ENCODE measurements at regions not wholly inside any gene's neighbourhood (a gene's known extent, or its start where the extent isn't known, plus 50 kb on each side); places are given as distances from the start of the nearest gene placed in this dataset.

DNA sequence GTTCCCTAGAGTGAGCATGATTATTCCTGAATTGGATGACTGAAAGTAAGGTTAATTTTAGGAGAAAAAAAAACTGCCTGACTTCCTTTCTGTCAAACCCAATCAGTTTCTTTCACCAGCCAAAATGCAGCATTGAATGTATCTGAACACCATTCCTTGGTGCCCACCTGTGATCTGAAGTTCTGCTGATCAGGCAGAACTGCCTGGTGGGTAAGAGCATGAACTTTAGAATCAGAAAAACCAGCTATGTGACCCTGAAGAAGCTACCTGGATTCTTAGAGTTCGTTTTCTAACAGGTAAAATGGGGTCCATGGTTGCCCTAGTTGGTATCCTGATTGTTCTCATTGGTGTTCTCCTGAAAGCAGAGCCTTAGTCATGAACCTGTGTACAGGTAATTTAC lies 506.9 kb downstream of the MED13L start:
- no peak overlapping the region for H3K27ac Mint-ChIP-seq
- POLR2A ChIA-PET = no interaction called here
- H3K4me3 Mint-ChIP-seq = no peak overlapping the region
- ATAC-seq (ENCODE audit: low read depth) (no peak), DNase-seq (no peak)
- H3K4me1 Mint-ChIP-seq = no peaks in the 10 kb centered on the region
- H3K27me3 Mint-ChIP-seq = peaks cover 4% of the 10 kb centered on the region
- CTCF ChIA-PET = no interaction called here
- intact Hi-C loops (cut with micrococcal nuclease) = no loop called here
- H3K9me3 Mint-ChIP-seq = peaks cover 6% of the 10 kb centered on the region
- TF ChIP-seq, protein P1, sequence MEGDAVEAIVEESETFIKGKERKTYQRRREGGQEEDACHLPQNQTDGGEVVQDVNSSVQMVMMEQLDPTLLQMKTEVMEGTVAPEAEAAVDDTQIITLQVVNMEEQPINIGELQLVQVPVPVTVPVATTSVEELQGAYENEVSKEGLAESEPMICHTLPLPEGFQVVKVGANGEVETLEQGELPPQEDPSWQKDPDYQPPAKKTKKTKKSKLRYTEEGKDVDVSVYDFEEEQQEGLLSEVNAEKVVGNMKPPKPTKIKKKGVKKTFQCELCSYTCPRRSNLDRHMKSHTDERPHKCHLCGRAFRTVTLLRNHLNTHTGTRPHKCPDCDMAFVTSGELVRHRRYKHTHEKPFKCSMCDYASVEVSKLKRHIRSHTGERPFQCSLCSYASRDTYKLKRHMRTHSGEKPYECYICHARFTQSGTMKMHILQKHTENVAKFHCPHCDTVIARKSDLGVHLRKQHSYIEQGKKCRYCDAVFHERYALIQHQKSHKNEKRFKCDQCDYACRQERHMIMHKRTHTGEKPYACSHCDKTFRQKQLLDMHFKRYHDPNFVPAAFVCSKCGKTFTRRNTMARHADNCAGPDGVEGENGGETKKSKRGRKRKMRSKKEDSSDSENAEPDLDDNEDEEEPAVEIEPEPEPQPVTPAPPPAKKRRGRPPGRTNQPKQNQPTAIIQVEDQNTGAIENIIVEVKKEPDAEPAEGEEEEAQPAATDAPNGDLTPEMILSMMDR (IDR thresholded peaks at IDR 0.05) = no peak
- H3K36me3 Mint-ChIP-seq (ENCODE audit: low read depth) = no peaks in the 10 kb centered on the region

DNA sequence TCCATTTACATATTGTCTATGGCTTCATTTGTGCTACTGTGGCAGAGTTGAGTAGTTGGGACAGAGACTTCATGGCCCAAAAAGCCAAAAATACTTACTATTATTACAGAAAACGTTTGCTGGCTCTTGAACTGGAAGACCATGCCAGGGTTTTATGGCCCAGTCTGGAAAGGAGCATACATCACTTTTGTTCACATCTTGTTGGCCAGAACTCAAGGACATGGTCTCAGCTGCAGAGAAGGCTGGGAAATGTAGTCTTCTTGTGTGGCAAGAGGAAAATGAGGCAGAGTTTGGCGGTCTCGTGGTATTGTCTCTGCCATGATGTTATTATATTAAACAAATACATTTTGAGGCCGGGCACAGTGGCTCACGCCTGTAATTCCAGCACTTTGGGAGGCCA lies 509.6 kb downstream of the MED13L start:
- TF ChIP-seq, protein P1 (IDR thresholded peaks at IDR 0.05) = no peak
- DNase-seq (no peak), ATAC-seq (ENCODE audit: low read depth) (no peak)
- H3K27ac Mint-ChIP-seq = no peak overlapping the region
- no peaks in the 10 kb centered on the region for H3K4me1 Mint-ChIP-seq
- H3K4me3 Mint-ChIP-seq = no peak overlapping the region
- CTCF ChIA-PET = no interaction called here
- peaks cover 5% of the 10 kb centered on the region for H3K9me3 Mint-ChIP-seq
- POLR2A ChIA-PET = no interaction called here
- intact Hi-C loops (cut with micrococcal nuclease) = no loop called here
- H3K27me3 Mint-ChIP-seq = peaks cover 4% of the 10 kb centered on the region
- H3K36me3 Mint-ChIP-seq (ENCODE audit: low read depth) = no peaks in the 10 kb centered on the region

DNA sequence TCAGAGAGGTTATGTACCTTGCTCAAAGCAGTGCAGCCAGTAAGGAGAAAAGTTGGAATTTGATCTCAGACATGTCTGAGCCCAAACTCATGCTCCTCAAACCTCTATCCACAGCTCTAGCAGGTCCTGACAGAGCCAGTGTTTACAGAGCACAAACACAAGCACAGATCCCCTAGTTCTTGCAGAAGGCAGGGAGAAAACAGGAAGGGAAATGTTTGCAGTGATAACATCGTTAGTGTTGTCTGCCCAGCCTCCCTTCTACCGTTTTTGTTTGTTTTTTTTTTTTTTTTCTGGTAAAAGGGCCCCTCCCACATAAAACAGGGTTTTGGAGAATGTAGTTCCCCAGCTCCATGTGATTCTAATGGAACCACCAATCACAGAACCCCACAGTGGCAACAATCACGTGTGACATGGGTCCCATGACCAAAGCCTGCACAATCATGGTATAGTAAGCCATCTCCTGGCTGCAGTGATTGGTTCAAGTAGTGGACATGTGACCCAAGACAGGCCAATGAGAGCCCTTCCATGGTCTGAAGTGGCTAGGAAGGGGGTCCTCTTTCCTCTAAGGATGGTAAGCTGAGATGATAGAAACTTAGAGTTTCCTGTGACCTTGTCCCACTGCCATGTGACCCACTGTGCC lies 513.4 kb downstream of the MED13L start:
- Mint-ChIP-seq H3K9me3 (peaks cover 3% of the 10 kb centered on the region), H3K27me3 (peaks cover 4% of the 10 kb centered on the region), H3K4me3 (no peak overlapping the region), H3K27ac (no peak overlapping the region), H3K36me3 (ENCODE audit: low read depth) (no peaks in the 10 kb centered on the region), H3K4me1 (no peaks in the 10 kb centered on the region)
- TF ChIP-seq, protein P1 (IDR thresholded peaks at IDR 0.05) = no peak
- ChIA-PET CTCF (no interaction called here), POLR2A (no interaction called here)
- no peak for DNase-seq
- intact Hi-C loops (cut with micrococcal nuclease) = no loop called here
- no peak for ATAC-seq (ENCODE audit: low read depth)

DNA sequence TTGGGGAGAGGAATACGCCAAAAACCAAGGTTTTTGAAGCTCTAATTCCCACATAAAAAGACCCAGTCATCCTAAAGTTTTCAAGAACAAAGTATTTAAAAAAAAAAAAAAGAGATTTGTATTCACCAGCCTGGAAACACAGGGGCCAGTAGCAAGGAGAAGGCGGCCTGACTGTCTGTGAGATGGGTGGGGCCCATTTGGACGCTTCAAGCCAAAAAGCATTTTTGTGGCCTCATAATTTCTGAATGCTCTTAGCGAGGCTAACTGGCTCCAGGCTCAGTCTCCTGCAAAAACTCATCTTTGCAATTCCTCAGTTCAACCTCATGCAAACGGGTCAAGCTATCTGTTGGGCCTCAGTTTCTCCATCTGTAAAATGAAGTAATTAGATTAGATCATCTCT lies 514.1 kb downstream of the MED13L start:
- POLR2A ChIA-PET = no interaction called here
- intact Hi-C loops (cut with micrococcal nuclease) = no loop called here
- no peak for ATAC-seq (ENCODE audit: low read depth)
- peaks cover 4% of the 10 kb centered on the region for H3K27me3 Mint-ChIP-seq
- TF ChIP-seq, protein P1 (IDR thresholded peaks at IDR 0.05) = no peak
- peaks cover 3% of the 10 kb centered on the region for H3K9me3 Mint-ChIP-seq
- no peak for DNase-seq
- H3K27ac Mint-ChIP-seq = no peak overlapping the region
- no peaks in the 10 kb centered on the region for H3K36me3 Mint-ChIP-seq (ENCODE audit: low read depth)
- no peaks in the 10 kb centered on the region for H3K4me1 Mint-ChIP-seq
- H3K4me3 Mint-ChIP-seq = no peak overlapping the region
- CTCF ChIA-PET = no interaction called here

DNA sequence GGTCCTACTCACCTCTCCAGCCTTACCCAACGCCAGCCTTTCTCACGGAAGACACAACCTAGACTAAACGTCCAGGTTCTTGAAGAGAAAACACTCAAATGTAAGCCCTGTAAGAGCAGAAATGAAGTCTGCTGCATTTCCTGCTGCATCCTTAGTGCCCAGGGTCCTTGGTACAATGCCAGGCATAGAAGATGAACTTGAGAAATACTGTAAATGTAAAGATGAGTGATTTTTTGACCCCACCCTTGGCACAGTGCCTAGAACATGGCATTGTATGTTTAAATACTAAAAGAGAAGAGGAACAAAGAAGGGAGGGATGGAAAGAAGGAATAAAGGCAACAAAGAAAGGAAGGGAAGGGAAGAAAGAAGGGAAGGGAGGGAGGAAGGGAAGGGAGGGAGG lies 514.6 kb downstream of the MED13L start:
- TF ChIP-seq, protein P1 (IDR thresholded peaks at IDR 0.05) = no peak
- POLR2A ChIA-PET = no interaction called here
- Mint-ChIP-seq H3K9me3 (peaks cover 3% of the 10 kb centered on the region), H3K27ac (no peak overlapping the region), H3K4me1 (no peaks in the 10 kb centered on the region), H3K27me3 (peaks cover 4% of the 10 kb centered on the region), H3K36me3 (ENCODE audit: low read depth) (no peaks in the 10 kb centered on the region), H3K4me3 (no peak overlapping the region)
- no peak for DNase-seq
- CTCF ChIA-PET = no interaction called here
- intact Hi-C loops (cut with micrococcal nuclease) = no loop called here
- no peak for ATAC-seq (ENCODE audit: low read depth)

All from activated B cell treated with CpG ODN at 0.5 μM for 24 hours (primary cell).